Islet of Langerhans (tissue), 1 donor: ENCODE measurements at regions not wholly inside any gene's neighbourhood (a gene's known extent, or its start where the extent isn't known, plus 50 kb on each side); places are given as distances from the start of the nearest gene placed in this dataset.

Experiments
- FAIRE-seq: peaks from one replicate; lab custom pipeline; 2011; peaks lifted over from hg19 to GRCh38; lab: Jason Lieb, UNC

GRCh38 chr4:132865458-132865857, 283.6 kb upstream of the PCDH10 start:
- FAIRE-seq = no peak

GRCh38 chr4:132865922-132866321, 283.2 kb upstream of the PCDH10 start:
- FAIRE-seq = no peak

- no peak for FAIRE-seq
These were observed 282.5 kb upstream of the PCDH10 start for GRCh38 chr4:132866616-132867015.

- FAIRE-seq = no peak
These were observed 255.3 kb upstream of the PCDH10 start for GRCh38 chr4:132893787-132894186.

DNA sequence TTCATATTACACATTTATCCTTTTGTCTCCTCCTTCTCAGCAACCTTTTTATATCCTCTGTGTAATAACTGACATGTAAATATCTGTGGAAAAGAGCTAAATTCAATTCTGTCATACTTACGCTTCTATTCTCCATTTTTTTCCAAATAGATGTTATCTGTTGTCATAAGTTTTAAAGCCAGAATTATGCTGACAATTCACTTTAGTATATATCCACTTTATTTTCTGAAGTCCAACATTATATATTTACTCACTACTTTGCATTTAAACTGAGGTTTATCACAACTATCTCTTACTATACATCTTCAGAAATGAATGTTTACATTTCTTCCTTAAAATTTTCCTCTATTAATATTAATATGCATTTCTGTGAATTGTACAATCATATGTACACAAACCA, 247.9 kb upstream of the PCDH10 start:
- FAIRE-seq = no peak

GRCh38 chr4:132910229-132910748, 238.8 kb upstream of the PCDH10 start:
- peak; percentile 99 for FAIRE-seq

DNA sequence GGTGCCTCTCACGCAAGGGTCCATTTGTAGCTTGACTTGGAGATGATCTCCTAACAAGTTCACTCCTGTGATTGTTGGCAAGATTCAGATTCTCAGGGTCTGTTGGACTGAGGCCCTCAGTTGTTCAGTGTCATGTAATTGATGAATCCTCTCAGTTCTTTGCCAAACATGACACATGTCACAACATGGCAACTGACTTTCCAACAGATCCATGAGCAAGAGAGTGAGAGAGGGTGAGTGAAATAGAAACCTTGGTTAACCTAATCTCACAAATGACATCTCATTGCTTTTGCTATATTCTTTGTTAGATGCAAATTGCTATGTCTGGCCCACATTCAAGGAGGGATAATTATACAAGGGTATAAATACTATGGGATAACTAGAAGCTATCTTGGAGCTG, 231.0 kb upstream of the PCDH10 start:
- FAIRE-seq = no peak

- no peak for FAIRE-seq
These were observed 225.6 kb upstream of the PCDH10 start for GRCh38 chr4:132923516-132923915.

DNA sequence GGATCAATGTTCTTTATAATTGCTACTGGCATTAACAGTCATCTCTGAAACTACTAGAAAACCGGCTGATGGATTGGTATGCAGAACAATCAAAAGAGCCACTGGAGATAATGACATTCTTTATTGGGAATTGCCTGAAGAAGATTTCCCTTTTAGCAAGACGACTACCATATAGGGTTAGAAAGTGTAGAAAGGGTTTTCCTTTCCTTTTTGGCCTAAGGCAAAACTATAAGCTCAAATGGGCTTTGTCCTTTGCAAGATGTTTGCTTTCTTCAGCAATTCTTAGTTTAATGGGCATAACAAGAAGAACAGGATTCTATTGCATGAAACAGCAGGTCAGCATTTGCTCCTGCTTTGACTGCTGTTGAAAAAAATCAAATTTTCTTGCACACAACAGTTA, 214.2 kb upstream of the PCDH10 start:
- FAIRE-seq = no peak

- no peak for FAIRE-seq
These were observed 193.9 kb upstream of the PCDH10 start for GRCh38 chr4:132955146-132955545.

- no peak for FAIRE-seq
These were observed 192.1 kb upstream of the PCDH10 start for GRCh38 chr4:132956962-132957361.

DNA sequence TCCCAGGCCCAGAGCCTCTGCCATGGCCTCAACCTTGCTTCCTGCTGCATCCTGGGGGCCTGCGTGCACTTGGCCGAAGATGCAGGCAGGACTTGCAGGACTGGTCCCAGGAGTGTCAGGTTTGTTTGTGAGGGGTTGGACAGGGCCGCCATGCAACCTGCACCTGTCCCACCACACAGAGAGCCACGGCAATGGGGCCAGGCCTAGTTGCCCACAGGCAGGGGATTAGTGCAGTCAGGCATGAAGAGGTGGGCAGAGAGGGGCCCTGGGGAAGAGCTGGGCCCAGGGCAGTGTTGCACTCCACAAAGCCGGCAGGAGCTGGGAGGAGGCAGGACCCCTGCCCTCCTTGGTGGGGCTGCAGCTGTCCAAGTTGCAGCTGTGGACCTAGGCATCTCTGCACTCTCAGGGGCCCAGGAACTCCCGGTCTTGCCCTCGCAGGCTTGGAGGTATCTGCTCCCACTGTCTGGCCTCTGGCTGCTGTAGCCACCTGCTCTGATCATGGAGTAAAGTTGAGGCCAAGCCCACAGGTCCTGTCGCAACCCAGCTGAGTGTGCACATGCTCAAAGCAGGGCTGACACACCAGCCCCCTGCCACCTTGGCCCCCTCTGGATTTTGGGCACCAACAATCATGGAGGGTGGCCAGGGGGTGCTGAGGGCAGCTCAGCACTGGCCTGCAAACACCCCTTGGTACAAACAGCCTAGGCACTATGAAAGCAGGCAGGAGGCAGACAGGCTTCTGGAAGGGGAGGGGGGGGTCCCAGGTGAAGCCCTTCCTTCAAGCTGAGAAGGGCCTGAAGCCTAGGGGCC, 190.4 kb upstream of the PCDH10 start:
- FAIRE-seq = no peak

- FAIRE-seq = no peak
These were observed 167.5 kb upstream of the PCDH10 start for GRCh38 chr4:132981611-132982010.

DNA sequence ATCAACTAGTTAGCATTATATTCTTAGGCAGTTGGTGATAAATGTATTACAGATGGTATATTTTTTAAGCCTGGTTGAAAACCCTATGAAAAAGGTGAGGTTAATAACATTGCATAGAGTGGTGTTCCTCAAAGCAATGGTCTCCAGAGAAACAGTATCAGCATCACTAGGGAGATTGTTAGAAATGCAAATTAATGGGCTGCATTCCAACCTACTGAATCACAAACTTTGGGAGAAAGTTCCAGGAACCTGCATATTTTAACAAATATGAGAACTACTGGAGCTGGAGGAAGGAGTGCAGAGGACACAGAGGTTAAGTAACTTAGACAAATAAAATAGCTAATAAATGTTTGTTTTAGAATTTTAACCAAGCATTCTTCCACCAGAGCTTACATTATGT, 166.9 kb upstream of the PCDH10 start:
- no peak for FAIRE-seq

GRCh38 chr4:132991111-132991510, 158.0 kb upstream of the PCDH10 start:
- no peak for FAIRE-seq

- no peak for FAIRE-seq
These were observed 156.4 kb upstream of the PCDH10 start for GRCh38 chr4:132992686-132993085.

GRCh38 chr4:132998585-132999230, 150.4 kb upstream of the PCDH10 start:
- no peak for FAIRE-seq

GRCh38 chr4:133000012-133000411, 149.1 kb upstream of the PCDH10 start:
- no peak for FAIRE-seq

- no peak for FAIRE-seq
These were observed 145.9 kb upstream of the PCDH10 start for GRCh38 chr4:133003169-133003568.

DNA sequence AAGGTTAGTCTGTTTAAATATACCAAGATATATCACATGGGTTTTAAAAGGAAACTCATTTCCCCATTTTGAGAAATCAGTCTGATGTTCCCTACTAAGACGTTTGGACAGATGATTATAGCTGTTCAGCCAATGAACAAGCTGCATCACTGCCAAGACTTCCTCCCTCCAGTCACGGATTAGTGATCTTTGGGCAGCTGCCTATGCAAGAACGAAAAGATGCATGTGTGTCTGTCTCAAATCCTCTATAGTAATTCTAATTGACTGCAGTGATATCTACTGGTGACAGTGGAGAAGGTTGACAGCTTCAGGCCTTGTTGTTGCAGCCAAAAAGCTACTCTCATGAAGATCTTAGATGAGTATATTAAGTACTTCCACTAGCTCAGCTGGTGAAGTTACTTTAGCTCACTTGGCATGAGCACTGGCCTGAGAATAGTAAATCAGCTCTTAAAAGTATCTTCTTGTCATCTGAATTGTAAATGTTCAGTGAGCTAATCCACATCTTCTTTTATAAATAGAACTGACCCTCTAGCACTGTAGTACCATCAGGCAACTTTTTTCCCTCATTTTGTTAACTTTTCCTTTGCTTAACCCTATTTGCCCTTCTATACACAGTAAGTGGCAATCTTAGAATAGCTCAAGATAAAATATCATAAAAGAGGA, 134.5 kb upstream of the PCDH10 start:
- FAIRE-seq = no peak

GRCh38 chr4:133045288-133045687, 103.8 kb upstream of the PCDH10 start:
- FAIRE-seq = no peak

- no peak for FAIRE-seq
These were observed 102.9 kb upstream of the PCDH10 start for GRCh38 chr4:133046156-133046555.

- FAIRE-seq = no peak
These were observed 90.4 kb upstream of the PCDH10 start for GRCh38 chr4:133058701-133059100.
